ENCODE measurements at regions not wholly inside any gene's neighbourhood (a gene's known extent, or its start where the extent isn't known, plus 50 kb on each side); places are given as distances from the start of the nearest gene placed in this dataset.

GRCh38 chr20:52619101-52619500, 353.1 kb upstream of the TSHZ2 start:
- intact Hi-C loops (cut with micrococcal nuclease) (no loop called here), dilution Hi-C loops (cut with HindIII; ENCODE audit: low sequenced_read_pairs, unreplicated experiment) (no loop called here), in situ Hi-C loops (cut with MboI; ENCODE audit: low sequenced_read_pairs) (no loop called here)
- Histone ChIP-seq H4K20me1 (ENCODE audit: insufficient read depth, low read length) (no peaks in the 10 kb centered on the region), H3K4me2 (ENCODE audit: low read depth, low read length) (no peak overlapping the region), H3K23ac (ENCODE audit: low read depth, low read length) (no peak overlapping the region), H3K27ac (ENCODE audit: insufficient read depth, low read length) (no peak overlapping the region), H2BK15ac (ENCODE audit: low read depth, low read length) (no peak overlapping the region), H3K4me3 (ENCODE audit: insufficient read depth, low read depth, low read length) (no peak overlapping the region), H3K9ac (ENCODE audit: low read depth, low read length) (no peak overlapping the region), H3K27me3 (ENCODE audit: control insufficient read depth, insufficient read depth, low read length) (no peaks in the 10 kb centered on the region), H2BK20ac (ENCODE audit: low read depth, low read length) (no peak overlapping the region), H3K18ac (ENCODE audit: low read depth, low read length) (no peak overlapping the region), H2AFZ (replicated peaks; ENCODE audit: low read length, poor library complexity) (no peak overlapping the region), H2BK120ac (ENCODE audit: low read depth, low read length) (no peak overlapping the region), H3K36me3 (ENCODE audit: control insufficient read depth, insufficient read depth, low read length) (no peaks in the 10 kb centered on the region), H3K4me1 (ENCODE audit: control insufficient read depth, insufficient read depth, low read length) (no peaks in the 10 kb centered on the region), H3K4ac (ENCODE audit: low read depth, low read length) (no peak overlapping the region), H2AK5ac (ENCODE audit: low read depth, low read length) (no peak overlapping the region), H3K14ac (replicated peaks; ENCODE audit: low read depth, low read length) (no peak overlapping the region), H3K9me1 (ENCODE audit: insufficient read depth, low read length) (no peaks in the 10 kb centered on the region), H4K91ac (ENCODE audit: insufficient read depth, low read depth, low read length) (no peak overlapping the region), H2AK9ac (replicated peaks; ENCODE audit: low read depth, low read length, poor library complexity) (no peak overlapping the region), H4K5ac (ENCODE audit: low read depth, low read length) (no peak overlapping the region), H4K8ac (ENCODE audit: low read depth in 2 of 2, low read length in 2 of 2) (no peak overlapping the region), H3K56ac (ENCODE audit: extremely low read depth, insufficient read depth, low read length) (no peak overlapping the region), H2BK5ac (ENCODE audit: low read depth, low read length, poor library complexity, severe bottlenecking) (no peak overlapping the region), H3K9me3 (ENCODE audit: control insufficient read depth, insufficient read depth, low read length) (no peaks in the 10 kb centered on the region), H3K79me1 (ENCODE audit: low read depth in 1 of 2, low read length in 2 of 2) (no peaks in the 10 kb centered on the region)
- no peak for ATAC-seq (ENCODE audit: low read depth)
- DNase-seq: no peak
- CTCF ChIA-PET: no interaction called here
- no peak for TF ChIP-seq ELK1 (IDR thresholded peaks at IDR 0.05; ENCODE audit: borderline replicate concordance, low read depth, low read length)
- no peak for TF ChIP-seq CHD1 (IDR thresholded peaks at IDR 0.05; ENCODE audit: low read depth, low read length)
- TF ChIP-seq, protein P1, sequence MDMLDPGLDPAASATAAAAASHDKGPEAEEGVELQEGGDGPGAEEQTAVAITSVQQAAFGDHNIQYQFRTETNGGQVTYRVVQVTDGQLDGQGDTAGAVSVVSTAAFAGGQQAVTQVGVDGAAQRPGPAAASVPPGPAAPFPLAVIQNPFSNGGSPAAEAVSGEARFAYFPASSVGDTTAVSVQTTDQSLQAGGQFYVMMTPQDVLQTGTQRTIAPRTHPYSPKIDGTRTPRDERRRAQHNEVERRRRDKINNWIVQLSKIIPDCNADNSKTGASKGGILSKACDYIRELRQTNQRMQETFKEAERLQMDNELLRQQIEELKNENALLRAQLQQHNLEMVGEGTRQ (IDR thresholded peaks at IDR 0.05; ENCODE audit: low read depth, low read length): no peak
- TF ChIP-seq POLR2A (IDR thresholded peaks at IDR 0.05; ENCODE audit: low read depth, low read length): no peak
- no peak for TF ChIP-seq BHLHE40 (IDR thresholded peaks at IDR 0.05; ENCODE audit: low read depth, low read length)
- TF ChIP-seq SMC3 (IDR thresholded peaks at IDR 0.05; ENCODE audit: low read depth, low read length): no peak
- no peak for TF ChIP-seq MAFK (IDR thresholded peaks at IDR 0.05; ENCODE audit: low read depth, low read length)
- TF ChIP-seq RAD21 (IDR thresholded peaks at IDR 0.05; ENCODE audit: low read length): no peak
- POLR2A ChIA-PET (ENCODE audit: unreplicated experiment): no interaction called here
- BruUV-seq (replicated peaks): no TSS peak
- 48% methylated on average over 2 of the region's 5 CpGs; no CpG with 5 or more reads in 1 of the 2 experiments for WGBS, 2 experiments (ENCODE audit: extremely low coverage in 2 of 2, insufficient read length in 1 of 2)

All from IMR-90 (cell line).